ENCODE measurements at regions not wholly inside any gene's neighbourhood (a gene's known extent, or its start where the extent isn't known, plus 50 kb on each side); places are given as distances from the start of the nearest gene placed in this dataset.

GRCh38 chr7:155995183-155995612, 182.9 kb upstream of the SHH start:
- no peaks in the 10 kb centered on the region for H3K4me1 ChIP-seq
- H3K27ac ChIP-seq, result no peak overlapping the region
- no peaks in the 10 kb centered on the region for H3K36me3 ChIP-seq
- peak in 1 of 2 donors; percentile 9 for DNase-seq
- H3K27me3 ChIP-seq, result no peaks in the 10 kb centered on the region
- no peak overlapping the region for H3K4me3 ChIP-seq
- TF ChIP-seq EP300 (IDR thresholded peaks at IDR 0.05) (no peak), POLR2AphosphoS5 (IDR thresholded peaks at IDR 0.05) (no peak), CTCF (IDR thresholded peaks at IDR 0.05) (no peak)
- no peaks in the 10 kb centered on the region for H3K9me3 ChIP-seq
- ATAC-seq (ENCODE audit: low FRiP score in 2 of 2), result no peak
- 75 to 79% methylated on average over 5 to 11 of the region's 11 CpGs for WGBS, 2 donors

- 68 to 72% methylated on average over 6 of the region's 6 CpGs for WGBS, 2 donors
- H3K36me3 ChIP-seq, result no peaks in the 10 kb centered on the region
- TF ChIP-seq CTCF (IDR thresholded peaks at IDR 0.05), result no peak
- TF ChIP-seq POLR2AphosphoS5 (IDR thresholded peaks at IDR 0.05), result no peak
- no peak for TF ChIP-seq EP300 (IDR thresholded peaks at IDR 0.05)
- no peak for TF ChIP-seq POLR2A (IDR thresholded peaks at IDR 0.05)
- H3K9me3 ChIP-seq, result no peaks in the 10 kb centered on the region
- no peak overlapping the region for H3K27ac ChIP-seq
- peak in 1 of 2 donors; percentile 5 for DNase-seq
- ATAC-seq (ENCODE audit: low FRiP score in 2 of 2), result no peak
- H3K27me3 ChIP-seq, result no peaks in the 10 kb centered on the region
- no peak overlapping the region for H3K4me3 ChIP-seq
- H3K4me1 ChIP-seq, result no peaks in the 10 kb centered on the region
Measured at GRCh38 chr7:155994279-155994811, 182.1 kb upstream of the SHH start.

- TF ChIP-seq EP300 (IDR thresholded peaks at IDR 0.05), result no peak
- TF ChIP-seq CTCF (IDR thresholded peaks at IDR 0.05), result no peak
- TF ChIP-seq POLR2AphosphoS5 (IDR thresholded peaks at IDR 0.05), result no peak
- TF ChIP-seq POLR2A (IDR thresholded peaks at IDR 0.05), result no peak
- H3K27ac ChIP-seq, result no peak overlapping the region
- no peaks in the 10 kb centered on the region for H3K27me3 ChIP-seq
- DNase-seq (peak; percentile 19 to 52), ATAC-seq (ENCODE audit: low FRiP score in 2 of 2) (peak; percentile 5 to 10)
- no peaks in the 10 kb centered on the region for H3K4me1 ChIP-seq
- whole genome bisulfite sequencing, 2 donors, result 80 to 85% methylated on average over 18 to 25 of the region's 25 CpGs
- H3K9me3 ChIP-seq, result no peaks in the 10 kb centered on the region
- H3K4me3 ChIP-seq, result no peak overlapping the region
- no peaks in the 10 kb centered on the region for H3K36me3 ChIP-seq
Measured at GRCh38 chr7:155993420-155994278, 181.4 kb upstream of the SHH start.

- no peak for ATAC-seq (ENCODE audit: low FRiP score in 2 of 2)
- WGBS, 2 donors, result 89 to 90% methylated on average over 9 of the region's 9 CpGs
- no peaks in the 10 kb centered on the region for H3K4me1 ChIP-seq
- H3K27ac ChIP-seq, result no peak overlapping the region
- DNase-seq, result peak in 1 of 2 donors; percentile 10
- H3K4me3 ChIP-seq, result no peak overlapping the region
- H3K27me3 ChIP-seq, result no peaks in the 10 kb centered on the region
- no peaks in the 10 kb centered on the region for H3K36me3 ChIP-seq
- no peak for TF ChIP-seq CTCF (IDR thresholded peaks at IDR 0.05)
- TF ChIP-seq POLR2AphosphoS5 (IDR thresholded peaks at IDR 0.05), result no peak
- TF ChIP-seq POLR2A (IDR thresholded peaks at IDR 0.05), result no peak
- TF ChIP-seq EP300 (IDR thresholded peaks at IDR 0.05), result no peak
- no peaks in the 10 kb centered on the region for H3K9me3 ChIP-seq
Measured at GRCh38 chr7:155992974-155993373, 180.7 kb upstream of the SHH start.

All from upper lobe of left lung (tissue), 6 donors.